HepG2 (cell line): ENCODE measurements at regions not wholly inside any gene's neighbourhood (a gene's known extent, or its start where the extent isn't known, plus 50 kb on each side); places are given as distances from the start of the nearest gene placed in this dataset.

Experiments
- AHDC1 ChIP-seq: sonication (generic); formaldehyde crosslinking; IDR thresholded peaks from 2 replicates; pipeline ENCODE4 v1.5.1; 2020; ENCODE audit warnings: mild to moderate bottlenecking, missing genetic modification reagents, borderline replicate concordance
- BCL6 ChIP-seq: IDR thresholded peaks from 2 replicates; pipeline ENCODE4 v1.6.1; 2016; ENCODE audit warnings: missing genetic modification reagents, missing compliant biosample characterization
- CEBPG ChIP-seq: IDR thresholded peaks from 2 replicates; pipeline ENCODE4 v1.6.1; 2016
- FOXJ3 ChIP-seq: sonication (generic); formaldehyde crosslinking; IDR thresholded peaks from 2 replicates; pipeline ENCODE4 v1.4.0; 2020; ENCODE audit warnings: missing genetic modification reagents, mild to moderate bottlenecking, borderline replicate concordance
- GABPA ChIP-seq, 2 experiments: IDR thresholded peaks; 2 replicates each; pipeline ENCODE4 v1.6.1; 2011 to 2016; ENCODE audit warnings: low read depth in 2 of 2, low read length in 1 of 2, missing biosample characterization in 1 of 2, missing genetic modification characterization in 1 of 2
- HMG20A ChIP-seq: IDR thresholded peaks from 2 replicates; pipeline ENCODE4 v1.6.1; 2016; ENCODE audit warnings: borderline replicate concordance
- HOMEZ ChIP-seq: IDR thresholded peaks from 2 replicates; pipeline ENCODE4 v1.6.1; 2016; ENCODE audit warnings: low read depth
- MED1 ChIP-seq: sonication (generic); formaldehyde crosslinking; IDR thresholded peaks from 2 replicates; pipeline ENCODE4 v1.4.0; 2020; ENCODE audit warnings: missing genetic modification reagents
- MYC ChIP-seq: sonication (generic); formaldehyde crosslinking; IDR thresholded peaks from 2 replicates; pipeline ENCODE4 v1.9.0; 2021; ENCODE audit warnings: missing genetic modification reagents, borderline replicate concordance
- NR2F1 ChIP-seq, 2 experiments: fragments of 450-650 bp in 1 of 2; formaldehyde crosslinking in 1 of 2; IDR thresholded peaks; 2 replicates each; pipeline versions ENCODE4 v1.5.0 to v1.6.1; 2016 to 2020; ENCODE audit warnings: mild to moderate bottlenecking in 1 of 2, missing compliant biosample characterization in 1 of 2, missing genetic modification reagents in 1 of 2, moderate library complexity in 1 of 2
- SOX13 ChIP-seq, 3 experiments: fragments of 450-650 bp in 1 of 3; sonication (generic) in 1 of 3; formaldehyde crosslinking in 1 of 3; IDR thresholded peaks in 2 of 3; conservative IDR thresholded peaks in 1 of 3; 2 replicates each; pipeline versions ENCODE4 v1.5.0 to v1.6.1; 2016 to 2020; ENCODE audit warnings: antibody characterized with exemption in 1 of 3, mild to moderate bottlenecking in 1 of 3, missing compliant biosample characterization in 1 of 3, missing genetic modification reagents in 1 of 3, moderate library complexity in 1 of 3
- SOX6 ChIP-seq, 2 experiments: fragments of 450-650 bp in 1 of 2; sonication (generic) in 1 of 2; formaldehyde crosslinking in 1 of 2; IDR thresholded peaks; 2 replicates each; pipeline versions ENCODE4 v1.4.0 to v1.6.1; 2017 to 2020; ENCODE audit warnings: antibody characterized with exemption in 1 of 2, mild to moderate bottlenecking in 1 of 2, missing genetic modification reagents in 1 of 2
- STAT6 ChIP-seq: sonication (generic); formaldehyde crosslinking; IDR thresholded peaks from 2 replicates; pipeline ENCODE4 v1.4.0; 2020; ENCODE audit warnings: missing genetic modification reagents, mild to moderate bottlenecking, borderline replicate concordance
- ZBTB2 ChIP-seq: sonication (generic); formaldehyde crosslinking; IDR thresholded peaks from 2 replicates; pipeline ENCODE4 v1.8.0; 2022; ENCODE audit warnings: low read depth, missing genetic modification reagents
- ZBTB20 ChIP-seq: sonication (generic); formaldehyde crosslinking; IDR thresholded peaks from 2 replicates; pipeline ENCODE4 v1.8.1; 2023; ENCODE audit warnings: missing genetic modification reagents, low read depth, mild to moderate bottlenecking, borderline replicate concordance
- ZMYM2 ChIP-seq: sonication (generic); formaldehyde crosslinking; IDR thresholded peaks from 2 replicates; pipeline ENCODE4 v1.8.0; 2022; ENCODE audit warnings: mild to moderate bottlenecking, missing genetic modification reagents
- ZNF264 ChIP-seq: sonication (generic); formaldehyde crosslinking; IDR thresholded peaks from 2 replicates; pipeline ENCODE4 v1.4.0; 2020; ENCODE audit warnings: missing genetic modification reagents

- TF ChIP-seq SOX13 (IDR thresholded peaks at IDR 0.05) (no peak), SOX13 (CRISPR knock-in tag; conservative IDR thresholded peaks at IDR 0.05 in 1 of 2, IDR thresholded peaks at IDR 0.05 in 1 of 2) (peak in 1 of 2 experiments; percentile 9; a peak in 1 of 4 replicates), HOMEZ (CRISPR knock-in tag) (0 out of 2 replicates have a peak, but pooled peaks have one; percentile 40), ZBTB2 (CRISPR knock-in tag) (no peak), GABPA (IDR thresholded peaks at IDR 0.05; ENCODE audit: low read depth, low read length) (no peak), GABPA (CRISPR knock-in tag; IDR thresholded peaks at IDR 0.05; ENCODE audit: low read depth) (no peak), ZMYM2 (CRISPR knock-in tag) (peak; percentile 53; the same call in 1 of the 2 replicates), HMG20A (peak; percentile 28; the same call in 1 of the 2 replicates), MYC (CRISPR knock-in tag) (no peak), NR2F1 (CRISPR knock-in tag; IDR thresholded peaks at IDR 0.05) (peak in 1 of 2 experiments; percentile 68; a peak in 2 of 4 replicates), BCL6 (0 out of 2 replicates have a peak, but pooled peaks have one; percentile 19), CEBPG (CRISPR knock-in tag) (0 out of 2 replicates have a peak, but pooled peaks have one; percentile 39), STAT6 (no peak), MED1 (no peak), SOX6 (IDR thresholded peaks at IDR 0.05) (no peak), SOX6 (CRISPR knock-in tag; IDR thresholded peaks at IDR 0.05) (peak; percentile 39), FOXJ3 (peak; percentile 47; the same call in 1 of the 2 replicates), ZNF264 (no peak), AHDC1 (CRISPR knock-in tag) (peak; percentile 77; the same call in 1 of the 2 replicates), ZBTB20 (peak; percentile 78; the same call in 1 of the 2 replicates)
Observed at GRCh38 chr2:203625701-203626100, 80.7 kb upstream of the CD28 start (continued).
